ENCODE measurements at regions not wholly inside any gene's neighbourhood (a gene's known extent, or its start where the extent isn't known, plus 50 kb on each side); places are given as distances from the start of the nearest gene placed in this dataset.

DNA sequence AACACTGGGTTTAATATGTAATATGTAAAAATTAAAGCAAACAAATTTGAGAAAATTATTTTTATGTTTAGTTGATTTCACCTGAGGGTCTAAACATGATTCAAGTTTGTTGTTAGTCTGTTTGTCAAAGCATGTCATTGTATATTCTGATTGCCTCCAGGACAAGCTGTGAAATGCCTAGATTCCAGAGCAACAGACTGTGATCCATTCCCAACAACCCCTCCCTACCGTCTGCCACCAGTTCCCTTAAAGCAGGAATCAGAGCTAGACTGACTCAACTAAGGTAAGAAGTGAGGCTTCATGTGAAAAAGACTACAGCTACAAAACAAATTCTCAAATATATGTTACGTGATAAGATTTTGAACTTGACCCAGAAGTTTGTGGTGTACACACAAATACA lies 304.2 kb downstream of the RAB38 start:
- H3K4me3 Mint-ChIP-seq = no peak overlapping the region
- DNase-seq (ENCODE audit: low spot score in 2 of 2, unreplicated experiment in 2 of 2) = no peak
- TF ChIP-seq, protein P1, sequence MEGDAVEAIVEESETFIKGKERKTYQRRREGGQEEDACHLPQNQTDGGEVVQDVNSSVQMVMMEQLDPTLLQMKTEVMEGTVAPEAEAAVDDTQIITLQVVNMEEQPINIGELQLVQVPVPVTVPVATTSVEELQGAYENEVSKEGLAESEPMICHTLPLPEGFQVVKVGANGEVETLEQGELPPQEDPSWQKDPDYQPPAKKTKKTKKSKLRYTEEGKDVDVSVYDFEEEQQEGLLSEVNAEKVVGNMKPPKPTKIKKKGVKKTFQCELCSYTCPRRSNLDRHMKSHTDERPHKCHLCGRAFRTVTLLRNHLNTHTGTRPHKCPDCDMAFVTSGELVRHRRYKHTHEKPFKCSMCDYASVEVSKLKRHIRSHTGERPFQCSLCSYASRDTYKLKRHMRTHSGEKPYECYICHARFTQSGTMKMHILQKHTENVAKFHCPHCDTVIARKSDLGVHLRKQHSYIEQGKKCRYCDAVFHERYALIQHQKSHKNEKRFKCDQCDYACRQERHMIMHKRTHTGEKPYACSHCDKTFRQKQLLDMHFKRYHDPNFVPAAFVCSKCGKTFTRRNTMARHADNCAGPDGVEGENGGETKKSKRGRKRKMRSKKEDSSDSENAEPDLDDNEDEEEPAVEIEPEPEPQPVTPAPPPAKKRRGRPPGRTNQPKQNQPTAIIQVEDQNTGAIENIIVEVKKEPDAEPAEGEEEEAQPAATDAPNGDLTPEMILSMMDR (IDR thresholded peaks at IDR 0.05; ENCODE audit: unreplicated experiment) = no peak
- H3K27me3 Mint-ChIP-seq (ENCODE audit: low read depth) = no peaks in the 10 kb centered on the region
- no peaks in the 10 kb centered on the region for H3K9me3 Mint-ChIP-seq
- no peak overlapping the region for H3K27ac Mint-ChIP-seq
- H3K36me3 Mint-ChIP-seq = no peaks in the 10 kb centered on the region
- no peaks in the 10 kb centered on the region for H3K4me1 Mint-ChIP-seq

DNA sequence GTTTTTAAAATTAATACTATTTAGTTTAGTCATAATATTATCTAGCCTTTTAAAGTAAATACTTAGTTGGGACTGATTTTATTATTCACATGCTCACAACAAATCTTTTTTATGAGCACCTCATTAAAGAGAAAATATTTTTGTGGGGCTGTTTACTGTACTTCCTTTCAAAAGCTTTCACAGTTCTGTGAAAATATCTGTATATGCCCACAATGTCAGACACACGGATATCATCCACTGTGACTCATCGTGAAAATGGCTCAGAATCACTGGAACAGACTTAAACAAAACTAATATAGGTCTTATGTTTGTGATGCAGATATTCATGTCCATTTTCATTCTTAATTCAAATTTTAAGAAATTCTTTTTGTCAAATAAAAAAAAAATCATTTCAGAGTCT lies 305.2 kb downstream of the RAB38 start:
- Mint-ChIP-seq H3K27me3 (ENCODE audit: low read depth) (no peaks in the 10 kb centered on the region), H3K4me3 (no peak overlapping the region), H3K27ac (no peak overlapping the region), H3K36me3 (no peaks in the 10 kb centered on the region), H3K4me1 (no peaks in the 10 kb centered on the region), H3K9me3 (no peaks in the 10 kb centered on the region)
- TF ChIP-seq, protein P1 (IDR thresholded peaks at IDR 0.05; ENCODE audit: unreplicated experiment) = no peak
- DNase-seq (ENCODE audit: low spot score in 2 of 2, unreplicated experiment in 2 of 2) = no peak

DNA sequence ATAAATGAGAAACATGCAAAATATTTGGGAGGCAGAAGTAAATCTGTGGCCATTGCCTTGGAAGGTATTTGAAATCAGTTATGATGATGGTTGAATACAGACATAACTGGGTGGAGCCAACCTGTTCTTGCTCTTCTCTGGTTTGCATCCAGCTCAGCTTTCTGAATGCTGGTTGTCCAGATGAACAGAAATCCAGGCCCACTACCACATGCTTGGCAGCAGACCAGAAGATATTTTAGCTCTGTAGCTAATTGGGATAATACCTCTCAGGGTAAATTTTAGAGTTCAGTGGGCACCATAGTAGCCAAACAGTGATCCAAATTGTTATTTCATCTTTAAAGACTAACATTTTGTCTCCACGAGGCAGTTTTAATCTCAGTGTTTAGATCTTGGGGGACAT lies 308.3 kb downstream of the RAB38 start:
- no peaks in the 10 kb centered on the region for H3K36me3 Mint-ChIP-seq
- H3K27ac Mint-ChIP-seq = no peak overlapping the region
- H3K4me1 Mint-ChIP-seq = no peaks in the 10 kb centered on the region
- H3K4me3 Mint-ChIP-seq = no peak overlapping the region
- H3K27me3 Mint-ChIP-seq (ENCODE audit: low read depth) = peaks cover 1% of the 10 kb centered on the region
- TF ChIP-seq, protein P1 (IDR thresholded peaks at IDR 0.05; ENCODE audit: unreplicated experiment) = no peak
- DNase-seq (ENCODE audit: low spot score in 2 of 2, unreplicated experiment in 2 of 2) = no peak
- peaks cover 3% of the 10 kb centered on the region for H3K9me3 Mint-ChIP-seq

DNA sequence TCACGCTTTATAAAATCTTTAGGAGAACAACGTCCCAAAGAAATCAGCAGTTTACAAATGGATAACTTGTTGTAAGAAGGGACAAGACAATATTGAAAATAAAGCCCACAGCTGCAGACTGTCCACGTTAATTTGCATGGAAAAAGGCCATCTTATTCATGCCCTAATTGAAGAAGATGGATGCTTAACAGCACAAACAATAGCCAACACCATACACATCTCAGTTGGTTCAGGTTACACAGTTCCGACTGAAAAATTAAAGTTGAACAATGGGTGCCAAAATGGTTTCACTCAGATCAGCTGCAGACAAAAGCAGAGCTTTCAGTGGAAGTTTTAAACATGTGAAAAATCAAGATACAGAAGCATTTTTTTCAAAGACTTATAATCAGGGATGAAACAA lies 314.2 kb downstream of the RAB38 start:
- peaks cover 8% of the 10 kb centered on the region for H3K4me1 Mint-ChIP-seq
- H3K27me3 Mint-ChIP-seq (ENCODE audit: low read depth) = peaks cover 1% of the 10 kb centered on the region
- TF ChIP-seq, protein P1 (IDR thresholded peaks at IDR 0.05; ENCODE audit: unreplicated experiment) = no peak
- no peaks in the 10 kb centered on the region for H3K36me3 Mint-ChIP-seq
- DNase-seq (ENCODE audit: low spot score in 2 of 2, unreplicated experiment in 2 of 2) = no peak
- peaks cover 3% of the 10 kb centered on the region for H3K9me3 Mint-ChIP-seq
- no peak overlapping the region for H3K27ac Mint-ChIP-seq
- H3K4me3 Mint-ChIP-seq = no peak overlapping the region

DNA sequence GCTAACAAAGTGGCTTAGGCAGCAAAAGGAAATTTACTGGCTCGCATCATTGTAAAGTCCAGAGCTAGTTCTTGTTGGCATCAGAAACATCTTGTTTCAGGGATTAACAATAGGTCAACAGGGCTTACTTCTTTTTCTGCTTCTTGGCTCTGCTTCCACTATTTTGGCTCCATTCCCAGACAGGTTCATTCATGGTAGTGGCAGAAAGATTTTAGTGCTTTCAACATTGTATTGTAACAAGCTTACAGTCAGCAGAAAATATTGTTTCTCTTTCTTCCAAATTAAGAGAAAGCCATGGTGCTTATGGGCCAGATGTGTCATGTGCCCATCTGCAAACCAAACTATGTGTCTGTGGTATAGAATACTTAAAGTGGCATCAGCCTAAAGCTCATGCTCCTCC lies 315.6 kb downstream of the RAB38 start:
- DNase-seq (ENCODE audit: low spot score in 2 of 2, unreplicated experiment in 2 of 2) = no peak
- Mint-ChIP-seq H3K27ac (peak overlapping the region; percentile 55), H3K36me3 (no peaks in the 10 kb centered on the region), H3K4me1 (peaks cover 8% of the 10 kb centered on the region), H3K9me3 (peaks cover 3% of the 10 kb centered on the region), H3K4me3 (no peak overlapping the region), H3K27me3 (ENCODE audit: low read depth) (no peaks in the 10 kb centered on the region)
- TF ChIP-seq, protein P1 (IDR thresholded peaks at IDR 0.05; ENCODE audit: unreplicated experiment) = no peak

DNA sequence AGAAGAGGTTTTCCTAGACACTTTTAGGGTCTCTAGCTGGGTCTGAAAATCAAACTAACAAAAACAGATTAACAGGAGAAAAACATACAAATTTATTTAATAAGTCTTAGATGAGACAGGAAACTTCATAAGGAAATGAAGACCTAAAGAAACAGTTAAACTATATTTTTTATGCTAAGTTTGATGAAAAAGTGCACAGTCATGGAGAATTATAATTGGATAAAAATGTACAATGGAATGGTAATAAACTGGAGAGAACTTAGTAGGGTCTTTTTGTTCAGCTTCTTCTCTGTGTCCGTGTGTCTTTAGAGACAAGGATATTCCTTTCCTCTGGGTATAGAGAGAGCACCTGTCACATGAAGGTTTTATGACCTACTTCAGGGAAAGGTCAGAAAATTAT lies 323.4 kb downstream of the RAB38 start:
- H3K36me3 Mint-ChIP-seq = no peaks in the 10 kb centered on the region
- H3K4me3 Mint-ChIP-seq = no peak overlapping the region
- H3K27me3 Mint-ChIP-seq (ENCODE audit: low read depth) = no peaks in the 10 kb centered on the region
- no peak overlapping the region for H3K27ac Mint-ChIP-seq
- TF ChIP-seq, protein P1 (IDR thresholded peaks at IDR 0.05; ENCODE audit: unreplicated experiment) = no peak
- peaks cover 12% of the 10 kb centered on the region for H3K4me1 Mint-ChIP-seq
- H3K9me3 Mint-ChIP-seq = no peaks in the 10 kb centered on the region
- no peak for DNase-seq (ENCODE audit: low spot score in 2 of 2, unreplicated experiment in 2 of 2)

Measured in mesothelial cell of epicardium (in vitro differentiated cells).